H9 (cell line): ENCODE measurements at regions not wholly inside any gene's neighbourhood (a gene's known extent, or its start where the extent isn't known, plus 50 kb on each side); places are given as distances from the start of the nearest gene placed in this dataset.

Source experiments
- DNase-seq: peaks from one replicate; pipeline ENCODE4 v3.0.0-alpha.2; 2017
- H2AFZ ChIP-seq: one replicate; pipeline ENCODE4 v1.6.1; 2013; ENCODE audit warnings: mild to moderate bottlenecking, low read length, control low read depth, moderate library complexity
- H2AK5ac ChIP-seq: 2 replicates; pipeline ENCODE4 v1.6.1; 2013; ENCODE audit warnings: low read length, control low read depth, mixed read lengths; ENCODE audit not compliant: insufficient read length
- H2BK120ac ChIP-seq: one replicate; pipeline ENCODE4 v1.6.1; 2013; ENCODE audit warnings: low read depth, mild to moderate bottlenecking, low read length, control low read depth, inconsistent platforms; ENCODE audit not compliant: poor library complexity, severe bottlenecking
- H2BK12ac ChIP-seq: 2 replicates; pipeline ENCODE4 v1.6.1; 2013; ENCODE audit warnings: low read length, control low read depth, mixed read lengths, low read depth; ENCODE audit not compliant: insufficient read length
- H2BK15ac ChIP-seq: 2 replicates; pipeline ENCODE4 v1.6.1; 2013; ENCODE audit warnings: low read depth, low read length, control low read depth
- H2BK20ac ChIP-seq: one replicate; pipeline ENCODE4 v1.6.1; 2013; ENCODE audit warnings: low read depth, mild to moderate bottlenecking, low read length, control low read depth, inconsistent platforms; ENCODE audit not compliant: poor library complexity, severe bottlenecking
- H2BK5ac ChIP-seq: 2 replicates; pipeline ENCODE4 v1.6.1; 2013; ENCODE audit warnings: low read length, control low read depth, mixed read lengths; ENCODE audit not compliant: insufficient read length
- H3K14ac ChIP-seq: 2 replicates; pipeline ENCODE4 v1.6.1; 2013; ENCODE audit warnings: low read length, control low read depth; ENCODE audit not compliant: insufficient read depth
- H3K18ac ChIP-seq: 2 replicates; pipeline ENCODE4 v1.6.1; 2013; ENCODE audit warnings: low read depth, mild to moderate bottlenecking, mixed read lengths, low read length, control low read depth; ENCODE audit not compliant: insufficient read length
- H3K23ac ChIP-seq: 2 replicates; pipeline ENCODE4 v1.6.1; 2013; ENCODE audit warnings: low read length, control low read depth, mixed read lengths, low read depth; ENCODE audit not compliant: insufficient read length
- H3K23me2 ChIP-seq: 2 replicates; pipeline ENCODE4 v1.6.1; 2013; ENCODE audit warnings: low read depth, mild to moderate bottlenecking, mixed read lengths, low read length, control low read depth; ENCODE audit not compliant: insufficient read length, poor library complexity, severe bottlenecking
- H3K27ac ChIP-seq: 2 replicates; pipeline ENCODE4 v1.5.1; 2013; ENCODE audit warnings: low read length, control low read depth, mixed read lengths, low read depth; ENCODE audit not compliant: insufficient read length
- H3K27me3 ChIP-seq: 2 replicates; pipeline ENCODE4 v1.6.1; 2013; ENCODE audit warnings: low read length, control low read depth, inconsistent platforms; ENCODE audit not compliant: insufficient read depth
- H3K4ac ChIP-seq: 2 replicates; pipeline ENCODE4 v1.6.1; 2013; ENCODE audit warnings: low read depth, mild to moderate bottlenecking, control low read depth, inconsistent platforms, low read length, moderate library complexity
- H3K4me1 ChIP-seq: 2 replicates; pipeline ENCODE4 v1.6.1; 2013; ENCODE audit warnings: low read length, control low read depth, inconsistent platforms; ENCODE audit not compliant: insufficient read depth
- H3K4me2 ChIP-seq: 2 replicates; pipeline ENCODE4 v1.6.1; 2013; ENCODE audit warnings: low read length, control low read depth, mixed read lengths; ENCODE audit not compliant: insufficient read length, insufficient read depth
- H3K56ac ChIP-seq: 2 replicates; pipeline ENCODE4 v1.6.1; 2013; ENCODE audit warnings: low read depth, mild to moderate bottlenecking, mixed read lengths, low read length, control low read depth; ENCODE audit not compliant: insufficient read length
- H3K79me1 ChIP-seq: 2 replicates; pipeline ENCODE4 v1.6.1; 2013; ENCODE audit warnings: low read depth, mild to moderate bottlenecking, moderate library complexity, low read length, control low read depth, inconsistent platforms; ENCODE audit not compliant: insufficient read depth, poor library complexity, severe bottlenecking
- H3K79me2 ChIP-seq: 2 replicates; pipeline ENCODE4 v1.6.1; 2013; ENCODE audit warnings: low read length, control low read depth, inconsistent platforms; ENCODE audit not compliant: insufficient read depth
- H3K9ac ChIP-seq: 2 replicates; pipeline ENCODE4 v1.6.1; 2013; ENCODE audit warnings: low read length, control low read depth, mixed read lengths; ENCODE audit not compliant: insufficient read length; ENCODE audit errors: extremely low read depth
- H3K9me3 ChIP-seq: one replicate; pipeline ENCODE4 v1.6.1; 2013; ENCODE audit warnings: low read depth, low read length, inconsistent platforms; ENCODE audit not compliant: control insufficient read depth
- H3T11ph ChIP-seq: one replicate; pipeline ENCODE4 v1.6.1; 2013; ENCODE audit warnings: mild to moderate bottlenecking, low read length, control low read depth, inconsistent platforms
- H4K20me1 ChIP-seq: one replicate; pipeline ENCODE4 v1.6.1; 2013; ENCODE audit not compliant: control insufficient read depth, insufficient read length, insufficient read depth
- H4K5ac ChIP-seq: 2 replicates; pipeline ENCODE4 v1.6.1; 2013; ENCODE audit warnings: low read depth, mild to moderate bottlenecking, mixed read lengths, low read length, control low read depth; ENCODE audit not compliant: insufficient read length
- H4K8ac ChIP-seq: replicated peaks from 2 replicates; pipeline ENCODE4 v1.6.1; 2013; ENCODE audit warnings: low read length, control low read depth, mixed read lengths, low read depth; ENCODE audit not compliant: insufficient read length
- H4K91ac ChIP-seq: 2 replicates; pipeline ENCODE4 v1.6.1; 2013; ENCODE audit warnings: low read depth, mild to moderate bottlenecking, moderate library complexity, mixed read lengths, low read length, control low read depth; ENCODE audit not compliant: insufficient read length
- H3K27ac Mint-ChIP-seq, 3 experiments: 2 replicates in 2 of 3; 3 replicates in 1 of 3; pipeline ENCODE4 v1.8.0; 2020 to 2021; ENCODE audit warnings: mixed read lengths in 3 of 3, mild to moderate bottlenecking in 1 of 3, moderate library complexity in 1 of 3
- H3K27me3 Mint-ChIP-seq: 2 replicates; pipeline ENCODE4 v1.8.0; 2021; ENCODE audit warnings: low read depth, mild to moderate bottlenecking, moderate library complexity, mixed read lengths
- H3K36me3 Mint-ChIP-seq, 3 experiments: 2 replicates in 2 of 3; 3 replicates in 1 of 3; pipeline ENCODE4 v1.8.0; 2020 to 2021; ENCODE audit warnings: low read depth in 3 of 3, mixed read lengths in 3 of 3; ENCODE audit not compliant: insufficient read depth in 1 of 3
- H3K4me1 Mint-ChIP-seq, 2 experiments: 2 replicates each; pipeline ENCODE4 v1.8.0; 2020; ENCODE audit warnings: mixed read lengths in 2 of 2
- H3K4me3 Mint-ChIP-seq, 2 experiments: 2 replicates in 1 of 2; 3 replicates in 1 of 2; pipeline ENCODE4 v1.8.0; 2020 to 2021; ENCODE audit warnings: mild to moderate bottlenecking in 2 of 2, mixed read lengths in 2 of 2, moderate library complexity in 1 of 2
- H3K9me3 Mint-ChIP-seq, 2 experiments: 2 replicates in 1 of 2; 3 replicates in 1 of 2; pipeline ENCODE4 v1.8.0; 2020; ENCODE audit warnings: mild to moderate bottlenecking in 2 of 2, mixed read lengths in 2 of 2, moderate library complexity in 1 of 2
- CTCF ChIP-seq: fragments of 200-600 bp; sonication (generic); conservative IDR thresholded peaks from 3 replicates; pipeline ENCODE4 v1.8.0; 2021; ENCODE audit warnings: antibody characterized with exemption, mild to moderate bottlenecking
- WGBS: extraction: QIAGEN DNeasy Blood & Tissue Kit; methylation state at CpG from one replicate; pipeline ENCODE4 v1.1.7; 2013; ENCODE audit warnings: missing lambda C conversion rate, low lambda C conversion rate, mixed read lengths; ENCODE audit not compliant: insufficient read length; ENCODE audit errors: extremely low coverage; 5-methylcytosine and 5-hydroxymethylcytosine counted together

- Histone ChIP-seq H3K14ac (no peak overlapping the region), H2BK15ac (no peak overlapping the region), H3K9ac (no peak overlapping the region), H3K27me3 (no peaks in the 10 kb centered on the region), H3K4me1 (no peaks in the 10 kb centered on the region), H3K27ac (no peak overlapping the region), H4K8ac (no peak overlapping the region), H3K18ac (no peak overlapping the region), H3K23me2 (no peaks in the 10 kb centered on the region), H4K20me1 (no peaks in the 10 kb centered on the region), H3K4me2 (no peak overlapping the region), H3K9me3 (peaks cover 28% of the 10 kb centered on the region), H2BK12ac (no peak overlapping the region), H3K23ac (no peak overlapping the region), H2AK5ac (no peak overlapping the region), H2BK120ac (no peak overlapping the region), H2BK20ac (no peak overlapping the region), H4K5ac (no peak overlapping the region), H3K4ac (no peak overlapping the region), H3K79me2 (no peaks in the 10 kb centered on the region), H3T11ph (no peak overlapping the region), H4K91ac (no peak overlapping the region), H3K56ac (no peak overlapping the region), H3K79me1 (no peaks in the 10 kb centered on the region), H2AFZ (no peak overlapping the region), H2BK5ac (no peak overlapping the region)
- H3K36me3 Mint-ChIP-seq, result peaks cover 16 to 40% (median 21%) of the 10 kb centered on the region in 3 experiments
- no CpG with 5 or more reads among the region's 3 CpGs for WGBS
- no peak overlapping the region for H3K4me3 Mint-ChIP-seq
- DNase-seq, result no peak
- TF ChIP-seq CTCF, result no peak
- no peaks in the 10 kb centered on the region; the same call in 1 of the 2 replicates for H3K27me3 Mint-ChIP-seq
- peaks cover 4 to 10% of the 10 kb centered on the region in 2 experiments for H3K4me1 Mint-ChIP-seq
- peaks cover 42 to 57% of the 10 kb centered on the region in 2 experiments for H3K9me3 Mint-ChIP-seq
- H3K27ac Mint-ChIP-seq, result no peak overlapping the region
Observed at GRCh38 chrX:20547611-20548051, 280.9 kb upstream of the RPS6KA3 start.
